ENCODE measurements at regions not wholly inside any gene's neighbourhood (a gene's known extent, or its start where the extent isn't known, plus 50 kb on each side); places are given as distances from the start of the nearest gene placed in this dataset.

GRCh38 chr4:163624727-163625126 lies 130.2 kb downstream of the TMA16 start:
- no peak for DNase-seq
- H3K27me3 Mint-ChIP-seq (ENCODE audit: insufficient read depth), result peaks cover 1% of the 10 kb centered on the region; the same call in 1 of the 2 replicates
- no peaks in the 10 kb centered on the region for H3K4me1 Mint-ChIP-seq (ENCODE audit: low read depth)
- no peaks in the 10 kb centered on the region for H3K36me3 Mint-ChIP-seq (ENCODE audit: low read depth)
- no peaks in the 10 kb centered on the region; the same call in 1 of the 2 replicates for H3K9me3 Mint-ChIP-seq
- no peak overlapping the region for H3K4me3 Mint-ChIP-seq
- H3K27ac Mint-ChIP-seq, result no peak overlapping the region
- TF ChIP-seq CTCF (IDR thresholded peaks at IDR 0.05), result no peak

- no peak for TF ChIP-seq CTCF (IDR thresholded peaks at IDR 0.05)
- Mint-ChIP-seq H3K9me3 (peaks cover 5% of the 10 kb centered on the region), H3K27me3 (ENCODE audit: insufficient read depth) (no peaks in the 10 kb centered on the region), H3K4me3 (no peak overlapping the region), H3K27ac (no peak overlapping the region), H3K4me1 (ENCODE audit: low read depth) (no peaks in the 10 kb centered on the region), H3K36me3 (ENCODE audit: low read depth) (no peaks in the 10 kb centered on the region)
- DNase-seq, result no peak
Measured at GRCh38 chr4:163631288-163631687, 136.8 kb downstream of the TMA16 start.

GRCh38 chr4:163638909-163639308 lies 144.4 kb downstream of the TMA16 start:
- DNase-seq, result no peak
- no peak overlapping the region for H3K27ac Mint-ChIP-seq
- no peaks in the 10 kb centered on the region for H3K9me3 Mint-ChIP-seq
- H3K4me3 Mint-ChIP-seq, result no peak overlapping the region
- no peaks in the 10 kb centered on the region for H3K4me1 Mint-ChIP-seq (ENCODE audit: low read depth)
- H3K27me3 Mint-ChIP-seq (ENCODE audit: insufficient read depth), result no peaks in the 10 kb centered on the region
- no peaks in the 10 kb centered on the region for H3K36me3 Mint-ChIP-seq (ENCODE audit: low read depth)
- TF ChIP-seq CTCF (IDR thresholded peaks at IDR 0.05), result no peak

- H3K27me3 Mint-ChIP-seq (ENCODE audit: insufficient read depth), result no peaks in the 10 kb centered on the region; the same call in 1 of the 2 replicates
- peaks cover 20% of the 10 kb centered on the region for H3K9me3 Mint-ChIP-seq
- no peak for TF ChIP-seq CTCF (IDR thresholded peaks at IDR 0.05)
- no peak overlapping the region for H3K27ac Mint-ChIP-seq
- H3K36me3 Mint-ChIP-seq (ENCODE audit: low read depth), result 0 out of 2 replicates have a peak, but pooled peaks cover 10% of the 10 kb centered on the region
- DNase-seq, result no peak
- peaks cover 4% of the 10 kb centered on the region; the same call in 1 of the 2 replicates for H3K4me1 Mint-ChIP-seq (ENCODE audit: low read depth)
- no peak overlapping the region for H3K4me3 Mint-ChIP-seq
Measured at GRCh38 chr4:163649557-163650091, 155.1 kb downstream of the TMA16 start.

- peaks cover 4% of the 10 kb centered on the region; the same call in 1 of the 2 replicates for H3K4me1 Mint-ChIP-seq (ENCODE audit: low read depth)
- H3K9me3 Mint-ChIP-seq, result peaks cover 9% of the 10 kb centered on the region
- no peak for TF ChIP-seq CTCF (IDR thresholded peaks at IDR 0.05)
- DNase-seq, result no peak
- H3K4me3 Mint-ChIP-seq, result no peak overlapping the region
- H3K27ac Mint-ChIP-seq, result no peak overlapping the region
- H3K36me3 Mint-ChIP-seq (ENCODE audit: low read depth), result no peaks in the 10 kb centered on the region; the same call in 1 of the 2 replicates
- no peaks in the 10 kb centered on the region for H3K27me3 Mint-ChIP-seq (ENCODE audit: insufficient read depth)
Measured at GRCh38 chr4:163651761-163652160, 157.3 kb downstream of the TMA16 start.
